HG03066 (cell line): ENCODE measurements at regions not wholly inside any gene's neighbourhood (a gene's known extent, or its start where the extent isn't known, plus 50 kb on each side); places are given as distances from the start of the nearest gene placed in this dataset.
"Not testable (repeated sequence)": the region's sequence is repeated elsewhere in the genome, so short reads cannot be mapped to it uniquely, and the experiment has no call there.

ENCODE experiments used
- ATAC-seq: cut with Tn5 transposase; IDR thresholded peaks from one replicate; pipeline ENCODE4 v1.9.1; 2021; ENCODE audit warnings: low read depth; ENCODE audit not compliant: unreplicated experiment

- ATAC-seq: no peak
Measured at GRCh38 chr13:90305796-90306195, 1041.7 kb upstream of the MIR17HG start.

GRCh38 chr13:90307136-90307535, 1040.4 kb upstream of the MIR17HG start:
- no peak for ATAC-seq

- ATAC-seq: no peak
Measured at GRCh38 chr13:90308249-90308648, 1039.2 kb upstream of the MIR17HG start.

GRCh38 chr13:90311929-90312328, 1035.6 kb upstream of the MIR17HG start:
- no peak for ATAC-seq

- no peak for ATAC-seq
Measured at GRCh38 chr13:90315061-90315460, 1032.4 kb upstream of the MIR17HG start.

- no peak for ATAC-seq
Measured at GRCh38 chr13:90320664-90321063, 1026.8 kb upstream of the MIR17HG start.

GRCh38 chr13:90321281-90321931, 1026.1 kb upstream of the MIR17HG start:
- no peak for ATAC-seq

GRCh38 chr13:90329641-90330040, 1017.8 kb upstream of the MIR17HG start:
- ATAC-seq: no peak

- no peak for ATAC-seq
Measured at GRCh38 chr13:90331974-90332373, 1015.5 kb upstream of the MIR17HG start.

- ATAC-seq: no peak
Measured at GRCh38 chr13:90336507-90336906, 1011.0 kb upstream of the MIR17HG start.

- not testable (repeated sequence) for ATAC-seq
Measured at GRCh38 chr13:90341348-90341747, 1006.1 kb upstream of the MIR17HG start.

- not testable (repeated sequence) for ATAC-seq
Measured at GRCh38 chr13:90348477-90349136, 998.9 kb upstream of the MIR17HG start.

- no peak for ATAC-seq
Measured at GRCh38 chr13:90352763-90353162, 994.7 kb upstream of the MIR17HG start.

- no peak for ATAC-seq
Measured at GRCh38 chr13:90355162-90355751, 992.2 kb upstream of the MIR17HG start.

- no peak for ATAC-seq
Measured at GRCh38 chr13:90360785-90361184, 986.7 kb upstream of the MIR17HG start.

- ATAC-seq: no peak
Measured at GRCh38 chr13:90362707-90363106, 984.8 kb upstream of the MIR17HG start.

- ATAC-seq: no peak
Measured at GRCh38 chr13:90365130-90365529, 982.4 kb upstream of the MIR17HG start.

GRCh38 chr13:90374168-90374567, 973.3 kb upstream of the MIR17HG start:
- ATAC-seq: no peak

- ATAC-seq: no peak
Measured at GRCh38 chr13:90375851-90376250, 971.6 kb upstream of the MIR17HG start.

GRCh38 chr13:90382425-90382824, 965.1 kb upstream of the MIR17HG start:
- no peak for ATAC-seq

GRCh38 chr13:90385781-90386489, 961.6 kb upstream of the MIR17HG start:
- no peak for ATAC-seq
